Limb (tissue), 2 donors: ENCODE measurements at regions not wholly inside any gene's neighbourhood (a gene's known extent, or its start where the extent isn't known, plus 50 kb on each side); places are given as distances from the start of the nearest gene placed in this dataset.
"Not testable (repeated sequence)": the region's sequence is repeated elsewhere in the genome, so short reads cannot be mapped to it uniquely, and the experiment has no call there.

Experiments used
- DNase-seq, 2 donors: peaks; one replicate each; pipeline ENCODE4 v3.0.0-alpha.2; 2016; ENCODE audit errors: extremely low spot score in 2 of 2

DNA sequence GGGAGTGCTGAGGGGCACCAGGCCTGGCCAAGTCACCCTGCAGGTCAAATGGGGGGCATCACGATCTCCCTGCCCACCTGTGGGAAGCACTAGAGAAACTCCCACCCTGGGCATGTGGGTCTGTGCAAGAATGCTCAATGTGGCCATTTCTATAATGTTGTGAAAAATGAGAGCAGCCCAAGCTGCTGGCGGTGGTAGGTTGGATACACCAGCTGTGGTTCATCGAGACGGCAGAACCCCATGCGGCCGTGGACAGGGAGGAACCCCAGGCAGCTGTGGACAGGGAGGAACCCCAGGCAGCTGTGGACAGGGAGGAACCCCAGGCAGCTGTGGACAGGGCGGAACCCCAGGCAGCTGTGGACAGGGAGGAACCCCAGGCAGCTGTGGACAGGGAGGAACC lies 129.1 kb downstream of the BRD1 start:
- not testable (repeated sequence) for DNase-seq

DNA sequence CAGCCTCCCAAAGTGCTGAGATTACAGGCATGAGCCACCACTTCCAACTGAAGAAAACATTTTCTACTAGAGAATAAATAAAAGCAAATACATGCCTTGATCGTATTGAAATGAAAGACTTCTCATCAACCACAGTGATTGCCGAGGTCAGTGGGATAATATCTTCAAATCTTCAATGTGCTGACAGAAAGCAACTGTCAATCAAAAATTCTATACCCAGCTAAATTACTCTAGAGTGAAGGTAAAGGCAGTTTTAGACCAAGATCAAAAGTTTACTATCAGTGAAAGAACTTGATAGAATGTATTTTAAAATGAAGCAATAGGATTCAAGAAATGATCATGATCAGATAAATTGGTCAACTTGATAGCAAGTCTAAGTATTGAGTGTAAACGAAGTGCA lies 130.6 kb downstream of the BRD1 start:
- no peak for DNase-seq

DNA sequence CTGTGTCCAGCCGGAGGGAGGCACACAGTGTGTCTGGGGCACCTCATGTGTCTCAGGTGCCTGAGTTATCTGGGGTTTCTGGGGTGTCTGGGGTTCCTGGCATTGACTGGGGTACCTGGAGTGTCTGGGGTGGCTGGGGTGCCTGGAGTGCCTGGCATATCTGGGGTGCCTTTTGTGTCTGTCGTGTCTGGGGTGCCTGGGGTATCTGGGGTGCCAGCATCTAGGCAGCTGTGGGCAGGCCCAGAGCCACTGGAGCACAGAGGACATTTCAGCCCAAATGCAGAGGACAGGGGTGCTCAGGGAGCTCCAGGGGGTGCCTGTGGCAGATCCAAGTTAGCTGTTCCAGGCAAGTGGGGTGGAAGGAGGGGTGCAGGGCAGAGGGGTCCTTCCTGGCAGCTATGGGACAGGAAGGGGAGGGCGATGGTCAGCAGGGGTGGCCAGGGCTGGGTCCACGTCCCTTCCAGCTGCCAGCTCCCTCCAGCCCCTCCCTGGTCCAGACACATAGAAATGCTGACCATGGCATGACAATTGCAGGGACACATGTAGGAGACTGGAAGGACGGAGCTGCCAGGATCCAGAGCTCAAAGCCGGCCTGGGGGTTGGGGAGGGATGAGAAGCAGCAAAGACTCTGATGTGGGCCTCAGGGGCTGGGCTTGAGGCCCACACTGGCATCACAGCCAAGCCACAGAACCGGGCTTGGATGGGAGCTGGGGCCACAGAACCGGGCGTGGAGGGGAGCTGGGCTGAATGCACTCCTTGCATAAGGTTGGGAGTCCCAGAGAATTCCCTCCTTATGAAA lies 133.0 kb downstream of the BRD1 start:
- DNase-seq, result no peak

DNA sequence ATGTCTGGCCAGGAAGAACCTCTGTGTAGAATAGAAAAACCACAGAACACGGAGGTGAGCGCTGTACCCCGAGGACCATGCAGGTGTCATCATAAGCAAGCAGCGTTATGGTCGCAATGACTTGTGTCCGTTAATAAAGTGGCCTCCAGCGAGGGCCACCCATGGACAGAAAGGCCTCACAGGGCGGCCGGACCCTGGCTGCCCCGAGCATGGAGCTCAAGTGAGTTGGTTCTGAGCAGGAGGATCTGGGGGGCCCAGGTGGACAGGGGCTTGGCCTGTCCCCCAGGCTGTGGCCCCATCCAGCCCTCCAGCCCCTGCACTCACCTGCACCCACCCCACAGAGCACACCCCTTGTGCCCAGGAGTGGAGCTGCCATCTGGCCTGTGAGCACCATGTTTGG lies 133.8 kb downstream of the BRD1 start:
- DNase-seq, result no peak

DNA sequence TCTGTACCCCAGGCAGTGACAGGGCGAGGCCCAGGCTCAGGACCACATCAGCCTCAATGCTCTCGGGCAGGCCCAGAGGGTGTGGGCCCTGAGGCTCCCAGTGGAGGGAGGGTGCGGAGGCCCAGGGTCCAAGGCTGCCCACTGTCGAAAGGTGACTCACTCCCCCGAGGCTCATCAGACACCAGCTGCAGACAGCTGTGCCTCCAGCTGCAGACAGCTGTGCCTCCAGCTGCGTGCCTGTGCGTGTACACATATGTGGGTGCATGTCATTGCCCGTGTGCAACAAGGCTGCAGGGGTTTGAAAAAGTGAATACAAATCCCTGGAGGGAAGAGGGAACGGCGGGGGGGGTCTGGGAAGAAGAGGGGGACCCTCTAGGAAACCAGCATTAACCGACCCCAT lies 134.3 kb downstream of the BRD1 start:
- DNase-seq, result peak in 1 of 2 donors; percentile 15

DNA sequence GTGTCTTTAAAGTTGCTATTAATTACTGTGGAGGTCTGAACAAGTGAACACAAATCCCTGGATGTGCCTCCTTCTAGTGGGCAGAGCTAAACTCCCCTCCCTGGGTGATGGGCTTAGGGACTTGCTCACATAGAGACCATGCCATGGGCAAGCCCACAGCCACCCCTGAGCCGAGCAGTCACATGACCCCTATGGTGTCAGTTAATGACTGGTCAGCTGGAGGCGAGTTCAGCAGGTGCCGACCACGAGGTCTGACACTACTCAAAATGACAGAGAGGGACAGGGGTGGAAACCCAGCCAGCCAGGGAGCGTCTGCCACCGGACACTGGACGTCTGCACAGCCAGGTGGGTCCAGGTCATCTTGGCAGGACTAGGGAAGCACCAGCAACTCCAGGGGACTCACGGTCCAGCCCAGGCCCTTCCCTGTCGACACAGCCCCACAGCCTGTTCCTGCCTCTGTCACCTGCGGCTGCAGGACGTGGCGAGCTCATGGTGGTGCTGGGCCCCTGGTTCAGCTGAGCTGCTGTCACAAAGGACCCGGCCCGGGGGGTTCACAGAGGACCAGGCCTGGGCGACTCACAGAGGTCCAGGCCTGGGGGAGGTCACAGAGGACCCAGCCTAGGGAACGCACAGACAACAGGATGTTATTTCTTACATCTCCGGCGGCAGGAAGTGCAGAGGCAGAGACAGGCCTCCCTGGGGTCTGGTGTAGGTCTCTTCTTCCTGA lies 135.0 kb downstream of the BRD1 start:
- no peak for DNase-seq

DNA sequence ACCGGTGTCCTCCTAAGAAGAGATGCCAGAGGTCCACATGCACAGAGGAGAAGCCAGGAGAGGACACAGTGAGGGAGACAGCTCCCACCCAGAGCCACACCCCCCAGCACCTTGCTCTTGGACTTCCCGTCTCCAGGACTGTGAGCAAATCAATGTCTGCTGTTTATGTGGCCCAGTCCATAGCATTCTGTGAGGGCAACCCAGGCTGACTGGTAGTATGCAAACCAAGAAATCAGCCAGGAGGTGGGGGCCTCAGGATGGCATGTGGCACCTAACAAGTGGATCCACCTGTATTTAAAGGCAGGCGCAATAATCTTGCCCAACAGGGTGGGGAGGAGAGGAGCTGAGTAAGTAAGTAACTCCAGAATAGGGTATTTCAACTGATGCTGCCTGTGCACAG lies 136.4 kb downstream of the BRD1 start:
- no peak for DNase-seq

DNA sequence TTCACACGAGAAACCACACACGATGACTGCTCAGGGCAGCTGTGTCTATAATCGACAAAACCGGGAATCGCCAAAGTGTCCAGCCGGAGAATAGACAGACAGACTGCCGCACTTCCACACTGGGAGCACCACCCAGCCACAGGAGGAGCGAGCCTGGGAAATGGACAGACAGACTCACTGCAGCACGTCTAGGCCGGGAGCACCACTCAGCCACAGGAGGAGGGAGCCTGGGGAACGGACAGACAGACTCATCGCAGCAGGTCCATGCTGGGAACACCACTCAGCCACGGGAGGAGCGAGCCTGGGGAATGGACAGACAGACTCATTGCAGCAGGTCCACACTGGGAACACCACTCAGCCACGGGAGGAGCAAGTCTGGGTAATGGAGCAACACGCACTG lies 137.2 kb downstream of the BRD1 start:
- no peak for DNase-seq

DNA sequence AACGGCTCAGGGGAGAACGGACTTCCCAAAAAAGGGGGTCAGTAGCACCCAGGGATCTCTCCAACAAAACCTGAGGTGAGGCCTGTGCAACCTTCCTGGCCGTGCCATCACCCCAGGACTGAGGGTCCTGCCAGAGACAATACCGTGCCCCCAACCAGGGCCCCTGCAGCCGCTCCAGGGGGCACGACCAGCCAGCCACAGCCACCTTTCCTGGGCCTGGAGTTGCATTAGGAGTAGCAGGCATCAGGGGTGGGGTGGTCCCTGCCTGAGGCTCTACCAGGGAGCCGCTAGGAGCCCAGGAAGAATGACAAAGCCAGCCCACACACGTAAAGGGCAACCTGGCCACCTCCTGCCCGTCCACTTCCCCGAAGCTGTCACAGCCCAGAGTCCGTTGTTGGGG lies 137.8 kb downstream of the BRD1 start:
- no peak for DNase-seq

DNA sequence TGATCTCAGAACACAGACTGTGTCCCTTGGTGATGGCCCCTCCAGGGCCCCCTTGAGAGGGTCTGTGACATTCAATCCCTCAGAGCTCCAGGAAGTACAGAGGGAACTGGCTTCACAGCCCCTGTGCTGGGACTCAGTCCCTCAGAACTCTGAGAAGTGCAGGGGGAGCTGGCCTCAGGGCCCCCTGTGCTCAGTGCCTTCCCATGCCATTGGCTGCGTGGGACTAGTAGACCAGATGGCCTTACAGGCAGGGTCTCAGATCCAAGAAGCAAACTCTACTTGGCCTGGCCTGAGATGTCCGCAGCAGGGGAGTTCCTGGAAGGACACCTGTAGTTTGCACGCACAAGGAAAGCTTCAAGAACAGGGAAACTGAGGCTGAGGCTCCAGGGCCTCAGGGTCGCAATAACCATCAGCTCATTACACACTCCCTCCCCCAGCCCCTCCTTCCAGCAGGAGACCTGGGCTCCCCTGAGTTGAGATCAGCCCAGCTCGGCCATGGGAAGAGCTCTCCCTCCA lies 138.4 kb downstream of the BRD1 start:
- DNase-seq, result no peak

DNA sequence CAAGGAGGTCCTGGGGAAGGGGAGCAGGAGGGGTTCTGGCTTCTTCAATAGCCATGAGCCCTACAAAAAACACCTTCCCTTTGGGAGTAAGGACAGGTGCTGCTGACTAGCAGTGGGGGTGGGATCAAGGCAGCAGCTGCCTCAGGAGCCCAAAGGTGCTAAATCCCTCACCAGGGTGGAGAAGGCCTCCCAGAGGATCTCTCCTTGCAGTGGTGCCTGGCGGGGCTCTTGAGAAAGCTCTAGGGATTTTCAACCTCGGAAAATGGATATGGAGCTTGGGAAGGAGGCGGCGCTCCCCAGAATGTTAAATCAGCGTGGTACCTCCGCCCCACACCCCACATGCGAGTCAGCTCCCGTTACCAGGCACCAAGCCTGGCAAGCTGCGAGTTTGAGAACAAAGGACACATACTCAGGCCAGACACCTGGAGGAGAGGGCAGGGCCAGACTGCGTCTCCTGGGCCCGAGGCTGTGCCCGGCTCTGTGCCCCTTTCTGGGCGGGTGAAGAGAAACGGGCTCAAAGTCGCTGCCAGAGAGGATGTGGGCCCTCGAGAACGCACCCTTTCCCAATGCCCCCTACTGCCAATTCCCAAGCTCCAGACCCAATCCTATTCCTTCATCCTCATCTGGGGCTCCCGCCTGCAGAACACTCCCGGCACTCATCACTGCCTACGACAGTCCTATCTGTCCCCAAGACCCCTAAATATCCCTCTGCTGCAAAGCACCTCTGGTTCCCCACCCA lies 139.0 kb downstream of the BRD1 start:
- DNase-seq, result no peak

DNA sequence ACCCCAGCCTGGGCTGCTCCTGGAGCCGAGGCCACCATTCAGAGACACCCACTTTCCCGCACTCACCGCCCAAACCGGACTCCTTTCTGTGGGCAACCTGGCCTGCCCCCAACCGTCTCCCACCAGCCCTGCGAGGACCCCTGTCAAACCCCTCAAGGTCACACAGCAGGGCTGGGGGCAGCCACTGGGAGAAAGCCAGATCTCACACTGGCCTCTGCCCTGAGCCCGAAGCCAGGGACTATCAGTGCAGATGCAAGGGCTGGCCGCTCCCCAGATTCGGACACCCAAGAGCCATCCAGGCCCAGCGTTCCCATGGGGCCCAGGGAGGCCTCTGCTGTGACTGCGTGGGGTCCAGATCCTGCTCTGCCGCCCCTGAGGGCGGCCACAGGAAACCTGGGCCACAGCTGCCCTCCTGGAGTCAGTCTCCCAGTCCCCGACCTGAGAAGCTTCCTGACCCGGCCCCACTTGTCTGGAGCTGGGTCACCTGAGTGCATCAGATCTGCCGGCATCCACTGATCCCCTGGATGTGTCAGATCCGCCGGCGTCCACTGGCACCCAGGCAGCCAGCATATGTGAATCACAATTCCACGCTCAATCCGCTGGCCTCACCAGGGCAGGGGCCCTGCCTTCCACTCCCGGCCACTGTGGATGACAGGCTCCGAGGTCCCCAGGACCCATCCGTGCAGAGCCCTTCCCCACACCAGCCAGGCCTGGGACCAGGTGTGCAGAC lies 139.7 kb downstream of the BRD1 start:
- no peak for DNase-seq

DNA sequence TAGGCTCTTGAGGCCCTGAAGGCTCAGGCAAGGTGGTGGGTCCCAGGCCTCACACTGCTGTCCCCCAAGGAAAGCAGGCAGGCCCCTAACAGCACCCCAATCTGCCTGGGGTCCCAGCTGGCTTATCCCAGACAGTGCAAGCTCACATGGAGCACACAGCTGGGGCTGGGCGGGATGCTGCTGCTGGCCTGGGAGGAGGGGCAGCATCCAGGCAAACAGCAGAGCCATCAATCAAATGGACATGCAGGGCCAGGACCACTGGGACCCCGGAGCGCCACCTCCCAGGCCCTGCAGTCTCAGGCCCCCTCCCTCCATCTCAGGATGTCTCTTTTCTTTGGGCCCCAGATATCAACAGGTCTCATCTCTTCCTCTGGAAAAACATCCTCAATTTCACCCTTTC lies 140.3 kb downstream of the BRD1 start:
- DNase-seq, result no peak

DNA sequence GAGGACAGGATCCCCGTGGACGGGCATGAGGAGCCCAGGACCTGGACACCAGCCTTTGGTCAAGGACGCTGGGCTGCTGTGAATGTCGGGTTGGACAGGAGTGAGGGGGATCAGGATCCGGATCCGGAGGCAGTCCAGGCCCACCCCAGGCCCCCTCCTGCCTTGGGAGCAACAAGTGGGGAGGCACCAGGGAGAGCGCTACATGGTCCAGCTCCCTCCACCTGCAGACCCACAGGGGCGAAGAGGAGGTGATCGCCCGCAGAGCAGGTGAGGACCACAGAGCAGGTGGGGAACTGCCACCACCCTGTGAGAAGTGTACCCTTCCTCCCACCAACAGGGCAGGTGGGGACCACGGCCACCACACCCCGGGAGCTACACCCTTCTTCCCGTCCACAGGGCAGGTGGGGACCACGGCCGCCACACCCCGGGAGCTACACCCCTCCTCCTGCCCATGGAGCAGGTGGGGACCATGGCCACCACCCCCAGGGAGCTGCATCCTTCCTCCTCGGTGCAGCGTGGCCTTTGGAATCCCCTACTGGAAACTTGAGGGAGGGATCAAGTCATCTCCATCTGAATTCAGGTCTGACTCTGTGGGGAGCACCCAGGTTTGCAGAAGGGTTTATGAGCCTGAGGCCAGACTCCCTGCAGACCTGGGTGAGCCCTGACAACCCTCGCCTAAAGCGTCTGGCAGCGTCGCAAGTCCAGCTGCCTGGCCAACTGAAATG lies 141.0 kb downstream of the BRD1 start:
- no peak for DNase-seq

DNA sequence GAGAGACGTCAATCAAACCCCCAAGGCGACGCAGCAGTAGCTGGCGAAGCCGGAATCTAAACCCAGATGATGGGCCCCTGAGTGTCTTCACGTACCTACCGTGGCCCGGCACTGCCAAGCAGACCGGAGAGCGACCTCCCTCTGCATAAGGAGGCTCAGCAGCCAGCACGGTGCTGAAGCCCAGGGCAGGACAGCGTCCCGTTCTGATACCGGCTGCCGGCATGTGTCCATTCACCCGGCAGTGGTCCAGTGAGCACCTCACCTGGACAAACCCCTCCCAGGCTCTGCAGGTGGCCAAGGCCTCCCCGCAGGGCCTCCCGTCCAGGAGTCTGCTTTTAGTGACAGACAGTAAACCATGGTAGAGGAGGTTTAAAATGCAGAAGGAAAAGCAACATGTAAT lies 142.0 kb downstream of the BRD1 start:
- DNase-seq, result no peak

DNA sequence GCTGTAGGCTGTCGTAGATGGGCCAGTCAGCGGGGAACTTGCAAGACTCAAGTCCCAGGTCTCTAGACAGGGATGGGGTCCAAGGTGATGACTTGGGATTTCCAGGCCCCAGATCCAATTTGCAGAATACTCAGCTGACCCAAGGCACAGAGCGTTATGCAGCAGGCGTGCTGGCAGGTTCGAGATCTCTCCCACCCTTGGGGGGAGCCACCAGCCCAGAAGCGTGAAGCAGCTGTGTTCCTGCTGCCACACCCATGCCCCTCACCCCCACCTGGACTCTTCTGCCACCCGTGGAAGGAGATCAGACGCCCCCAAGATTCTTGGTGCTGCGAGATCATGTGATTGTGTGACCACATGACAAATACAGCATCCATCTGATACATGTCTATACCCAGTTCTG lies 142.6 kb downstream of the BRD1 start:
- no peak for DNase-seq

DNA sequence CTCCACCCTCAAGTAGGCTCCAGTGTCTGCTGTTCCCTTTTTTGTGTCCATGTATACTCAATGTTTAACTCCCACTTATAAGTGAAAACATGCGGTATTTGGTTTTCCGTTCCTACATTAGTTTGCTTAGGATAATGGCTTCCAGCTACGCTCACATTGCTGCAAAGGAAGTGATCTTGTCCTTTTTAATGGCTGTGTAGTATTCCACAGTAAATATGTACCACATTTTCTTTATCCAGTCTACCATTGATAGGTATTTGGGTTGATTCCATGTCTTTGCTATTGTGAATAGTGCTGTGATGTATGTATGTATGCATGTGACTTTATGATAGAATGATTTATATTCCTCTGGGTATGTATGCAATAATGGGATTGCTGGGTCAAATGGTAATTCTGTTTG lies 144.6 kb downstream of the BRD1 start:
- DNase-seq, result no peak

DNA sequence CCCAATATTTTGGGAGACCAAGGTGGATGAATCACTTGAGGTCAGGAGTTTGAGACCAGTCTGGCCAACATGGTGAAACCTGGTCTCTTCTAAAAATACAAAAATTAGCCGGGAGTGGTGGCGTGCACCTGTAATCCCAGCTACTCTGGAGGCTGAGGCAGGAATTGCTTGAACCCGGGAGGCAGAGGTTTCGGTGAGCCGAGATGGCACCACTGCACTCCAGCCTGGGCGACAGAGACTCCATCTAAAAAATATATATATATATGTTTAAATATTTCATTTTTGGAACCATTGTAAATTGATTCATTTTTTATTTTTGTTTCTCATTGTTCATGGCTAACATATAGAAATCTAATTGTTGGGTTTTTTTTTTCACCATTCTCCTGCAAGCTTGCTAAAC lies 146.9 kb downstream of the BRD1 start:
- DNase-seq, result not testable (repeated sequence)

DNA sequence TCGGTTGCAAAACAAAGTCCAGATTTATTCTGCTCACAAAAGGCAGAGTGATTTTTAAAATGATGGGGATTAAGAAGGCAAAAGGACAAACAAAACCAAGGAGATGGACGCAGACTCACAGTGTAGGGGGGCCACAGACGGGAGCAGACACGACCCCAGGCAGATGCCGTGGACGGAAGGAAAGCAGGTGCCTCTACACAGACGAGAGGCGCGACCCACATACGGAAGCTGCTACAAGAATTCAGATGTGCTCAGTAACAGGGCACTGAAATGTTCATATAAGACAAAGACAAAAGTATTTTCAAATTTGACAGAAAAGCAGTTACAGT lies 148.9 kb downstream of the BRD1 start:
- no peak for DNase-seq

DNA sequence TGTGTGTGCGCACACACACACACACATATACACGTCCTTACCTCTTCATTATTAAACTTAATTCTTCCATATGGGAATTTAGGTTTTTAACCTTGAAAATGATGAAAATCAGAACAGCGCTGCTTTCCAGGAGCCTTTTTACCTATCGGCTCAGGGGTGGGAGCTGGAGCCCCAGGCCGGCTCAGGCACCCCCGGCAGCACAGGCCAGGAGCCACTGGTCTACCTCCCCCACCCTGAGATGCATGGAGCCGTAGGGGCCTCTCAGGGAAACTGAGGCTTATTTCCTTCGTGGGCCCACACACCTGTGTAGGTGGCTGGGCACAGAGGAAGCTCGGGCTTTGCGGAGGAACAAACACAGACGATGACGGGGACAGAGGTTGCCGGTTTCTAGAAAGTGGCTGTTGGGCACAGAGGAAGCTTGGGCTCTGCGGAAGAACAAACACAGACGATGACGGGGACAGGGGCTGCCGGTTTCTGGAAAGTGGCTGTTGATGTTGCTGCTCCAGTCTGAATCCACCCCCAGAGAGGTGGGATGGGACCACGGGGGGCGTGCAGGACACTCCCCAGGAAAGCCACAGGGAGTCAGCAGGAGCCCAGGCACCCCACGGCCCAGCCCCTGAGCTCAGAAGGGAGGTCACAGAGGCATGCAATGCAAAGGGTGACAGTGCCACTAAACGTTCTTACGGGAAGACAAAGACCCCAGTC lies 149.4 kb downstream of the BRD1 start:
- DNase-seq, result peak in 1 of 2 donors; percentile 17
